ENCODE measurements at regions not wholly inside any gene's neighbourhood (a gene's known extent, or its start where the extent isn't known, plus 50 kb on each side); places are given as distances from the start of the nearest gene placed in this dataset.
A peak's percentile ranks its signal among the peaks of the same experiment; 100 is the strongest.
"Not testable (repeated sequence)": the region's sequence is repeated elsewhere in the genome, so short reads cannot be mapped to it uniquely, and the experiment has no call there.

- BruUV-seq (replicated peaks); H3K4me1 ChIP-seq (ENCODE audit: insufficient read depth, low read length); intact Hi-C loops (cut with micrococcal nuclease; ENCODE audit: unreplicated experiment); H3K9ac ChIP-seq (ENCODE audit: insufficient read depth, low read depth, low read length); H2AFZ ChIP-seq (ENCODE audit: low read length); POLR2A ChIA-PET; H3K79me2 ChIP-seq (ENCODE audit: insufficient read depth, low read length); H3K4me3 ChIP-seq (replicated peaks in 1 of 3; ENCODE audit: insufficient read depth in 1 of 3, low read depth in 2 of 3, low read length in 3 of 3); in situ Hi-C loops (cut with HindIII; ENCODE audit: extremely low pct_ligation_motif_present, low pct_unique_long_range_greater_than_20kb); ATAC-seq; H3K9me3 ChIP-seq (ENCODE audit: low read length); CTCF ChIA-PET (ENCODE audit: low intra/inter-chr PET ratio, low total read pairs); H3K4me2 ChIP-seq (ENCODE audit: low read depth, low read length); H3K27ac ChIP-seq (ENCODE audit: extremely low read length, insufficient read depth, low read length); FAIRE-seq; DNase-seq (ENCODE audit: low spot score); H4K20me1 ChIP-seq (ENCODE audit: insufficient read depth, low read length); H3K27me3 ChIP-seq (ENCODE audit: control insufficient read depth in 1 of 2, insufficient read depth in 2 of 2, low read length in 2 of 2); H3K36me3 ChIP-seq (replicated peaks in 1 of 2; ENCODE audit: control insufficient read depth in 1 of 2, insufficient read depth in 2 of 2, low read length in 2 of 2): not testable (repeated sequence)
- TF ChIP-seq MAFK (conservative IDR thresholded peaks at IDR 0.05 in 1 of 2, IDR thresholded peaks at IDR 0.05 in 1 of 2; ENCODE audit: low read length in 2 of 2), result peak; percentile 73 to 81
- peak; percentile 81 for TF ChIP-seq MAFF (IDR thresholded peaks at IDR 0.05; ENCODE audit: low read depth, low read length)
- 21% methylated on average over 2 of the region's 2 CpGs for WGBS (ENCODE audit: low lambda C conversion rate)
Observed at GRCh38 chr9:97099540-97099939, 60.6 kb upstream of the CTSV start.

- Histone ChIP-seq H4K20me1 (ENCODE audit: insufficient read depth, low read length) (no peaks in the 10 kb centered on the region), H3K4me3 (replicated peaks in 1 of 3; ENCODE audit: insufficient read depth in 1 of 3, low read depth in 2 of 3, low read length in 3 of 3) (no peak overlapping the region), H3K79me2 (ENCODE audit: insufficient read depth, low read length) (no peaks in the 10 kb centered on the region), H3K27me3 (ENCODE audit: control insufficient read depth in 1 of 2, insufficient read depth in 2 of 2, low read length in 2 of 2) (0 out of 5 replicates have a peak, but pooled peaks cover 0 to 3% of the 10 kb centered on the region in 2 experiments), H3K4me1 (ENCODE audit: insufficient read depth, low read length) (no peaks in the 10 kb centered on the region), H2AFZ (ENCODE audit: low read length) (no peak overlapping the region), H3K4me2 (ENCODE audit: low read depth, low read length) (no peak overlapping the region), H3K36me3 (replicated peaks in 1 of 2; ENCODE audit: control insufficient read depth in 1 of 2, insufficient read depth in 2 of 2, low read length in 2 of 2) (no peaks in the 10 kb centered on the region), H3K9ac (ENCODE audit: insufficient read depth, low read depth, low read length) (no peak overlapping the region), H3K9me3 (ENCODE audit: low read length) (no peaks in the 10 kb centered on the region), H3K27ac (ENCODE audit: extremely low read length, insufficient read depth, low read length) (no peak overlapping the region)
- in situ Hi-C loops (cut with HindIII; ENCODE audit: extremely low pct_ligation_motif_present, low pct_unique_long_range_greater_than_20kb) (no loop called here), intact Hi-C loops (cut with micrococcal nuclease; ENCODE audit: unreplicated experiment) (no loop called here)
- CTCF ChIA-PET (ENCODE audit: low intra/inter-chr PET ratio, low total read pairs), result no interaction called here
- FAIRE-seq (no peak), ATAC-seq (no peak), DNase-seq (ENCODE audit: low spot score) (no peak)
- TF ChIP-seq MED1 (CRISPR knock-in tag; IDR thresholded peaks at IDR 0.05), result no peak
- 0 out of 2 replicates have a peak, but pooled peaks have one; percentile 15 for TF ChIP-seq ZNF121 (CRISPR knock-in tag; IDR thresholded peaks at IDR 0.05)
- TF ChIP-seq ZNF460 (CRISPR knock-in tag; IDR thresholded peaks at IDR 0.05; ENCODE audit: borderline replicate concordance), result peak; percentile 76
- TF ChIP-seq CREM (IDR thresholded peaks at IDR 0.05), result no peak
- no peak for TF ChIP-seq CREM (CRISPR knock-in tag; IDR thresholded peaks at IDR 0.05)
- TF ChIP-seq MIER3 (CRISPR knock-in tag; IDR thresholded peaks at IDR 0.05; ENCODE audit: borderline replicate concordance), result no peak
- TF ChIP-seq FOXO4 (CRISPR knock-in tag; conservative IDR thresholded peaks at IDR 0.05), result no peak
- no peak for TF ChIP-seq ZNF770 (CRISPR knock-in tag; IDR thresholded peaks at IDR 0.05)
- no peak for TF ChIP-seq ZNF501 (CRISPR knock-in tag; IDR thresholded peaks at IDR 0.05)
- no peak for TF ChIP-seq ZNF484 (CRISPR knock-in tag; IDR thresholded peaks at IDR 0.05; ENCODE audit: borderline replicate concordance, low read depth)
- TF ChIP-seq AKAP8 (CRISPR knock-in tag; IDR thresholded peaks at IDR 0.05), result no peak
- no peak for TF ChIP-seq ZSCAN20 (CRISPR knock-in tag; IDR thresholded peaks at IDR 0.05; ENCODE audit: borderline replicate concordance)
- no peak for TF ChIP-seq ZNF549 (CRISPR knock-in tag; IDR thresholded peaks at IDR 0.05)
- no peak for TF ChIP-seq NFYC (CRISPR knock-in tag; IDR thresholded peaks at IDR 0.05)
- TF ChIP-seq NR1H2 (CRISPR knock-in tag; IDR thresholded peaks at IDR 0.05; ENCODE audit: borderline replicate concordance, low read depth), result no peak
- POLR2A ChIA-PET, result no interaction called here
- 56% methylated on average over 4 of the region's 4 CpGs for whole genome bisulfite sequencing (ENCODE audit: low lambda C conversion rate)
- BruUV-seq (replicated peaks), result no TSS peak
Observed at GRCh38 chr9:97096793-97097192, 57.9 kb upstream of the CTSV start.
